Kidney (tissue), 13 donors: ENCODE measurements at regions not wholly inside any gene's neighbourhood (a gene's known extent, or its start where the extent isn't known, plus 50 kb on each side); places are given as distances from the start of the nearest gene placed in this dataset.

ENCODE experiments used
- DNase-seq, 5 donors: peaks; one replicate each; pipeline ENCODE4 v3.0.0-alpha.2; 2013 to 2020
- FAIRE-seq: peaks from 2 replicates; lab custom pipeline; 2012; peaks lifted over from hg19 to GRCh38; lab: Jason Lieb, UNC
- H3K27ac ChIP-seq, 2 donors: one replicate each; pipeline ENCODE4 v1.7.0; 2013; ENCODE audit warnings: low read depth in 2 of 2, low read length in 2 of 2, inconsistent platforms in 1 of 2
- H3K27me3 ChIP-seq: one replicate; pipeline ENCODE4 v1.7.1; 2013; ENCODE audit warnings: low read length, inconsistent platforms; ENCODE audit not compliant: control insufficient read depth, insufficient read depth
- H3K36me3 ChIP-seq, 3 donors: one replicate each; pipeline versions ENCODE4 v1.7.0 to v1.7.1; 2013; ENCODE audit warnings: low read length in 3 of 3, control low read depth in 1 of 3, inconsistent platforms in 1 of 3; ENCODE audit not compliant: insufficient read depth in 3 of 3, control insufficient read depth in 2 of 3
- H3K4me1 ChIP-seq, 3 donors: one replicate each; pipeline versions ENCODE4 v1.7.0 to v1.7.1; 2013; ENCODE audit warnings: low read length in 3 of 3, inconsistent platforms in 1 of 3, low read depth in 1 of 3; ENCODE audit not compliant: control insufficient read depth in 2 of 3, insufficient read depth in 2 of 3
- H3K4me3 ChIP-seq, 3 donors: one replicate each; pipeline versions ENCODE4 v1.7.0 to v1.8.1; 2013; ENCODE audit warnings: low read length in 3 of 3, control low read depth in 1 of 3, inconsistent platforms in 1 of 3
- H3K9ac ChIP-seq, 3 donors: one replicate each; pipeline versions ENCODE4 v1.7.0 to v1.7.1; 2013; ENCODE audit warnings: low read length in 3 of 3, control low read depth in 1 of 3, inconsistent platforms in 1 of 3
- H3K9me3 ChIP-seq, 3 donors: one replicate each; pipeline versions ENCODE4 v1.7.0 to v1.7.1; 2013; ENCODE audit warnings: low read length in 3 of 3, control low read depth in 1 of 3, inconsistent platforms in 1 of 3; ENCODE audit not compliant: control insufficient read depth in 2 of 3, insufficient read depth in 1 of 3
- intact Hi-C: fragments of 100-400 bp; cut with DNase I; formaldehyde crosslinking; loops from one replicate; pipeline ENCODE4 v1.11.1; 2022
- TF ChIP-seq, protein P1 (sequence below): IDR thresholded peaks from 3 replicates; pipeline ENCODE4 v1.5.1; 2012; ENCODE audit warnings: mild to moderate bottlenecking, moderate library complexity, borderline replicate concordance; ENCODE audit not compliant: insufficient read depth; ENCODE audit errors: extremely low read depth
- donor health status: control.
- donor health status: control.
- donor health status: control.
- donor health status: control.
- donor health status: control.
- donor health status: DM: yes; HTN: yes; CAD: no.
- donor health status: Normal renal cell carcinoma (clear cell type).

DNA sequence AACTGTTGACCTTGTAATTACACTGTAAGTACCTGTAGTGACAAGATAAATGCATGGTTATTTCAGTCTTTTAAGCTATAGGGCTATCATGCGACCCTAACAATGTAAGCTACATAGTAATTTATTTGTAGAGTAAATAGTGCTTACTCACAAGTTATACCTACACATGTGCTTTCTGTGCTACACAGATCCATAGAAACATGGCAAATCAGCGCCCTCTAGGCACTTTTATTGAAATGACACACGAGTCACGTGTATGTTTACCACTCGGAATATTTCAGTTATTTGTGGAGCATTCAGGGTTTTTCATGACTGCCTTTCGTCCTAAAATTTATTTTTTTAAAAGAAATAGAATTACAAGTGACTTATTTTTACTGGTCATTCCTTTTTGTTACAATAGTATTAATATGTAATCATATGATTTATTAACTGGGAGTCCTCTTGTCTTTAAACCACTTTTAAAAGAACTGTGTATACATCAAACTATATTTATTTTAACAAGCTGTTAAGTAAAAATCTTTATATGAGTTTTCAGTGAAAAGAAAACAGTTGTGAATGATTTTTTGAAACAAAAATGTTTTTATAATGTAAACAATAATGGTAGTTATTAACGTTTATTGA, 1242.3 kb upstream of the WWC1 start:
- Histone ChIP-seq H3K9me3 (no peaks in the 10 kb centered on the region), H3K27me3 (no peaks in the 10 kb centered on the region), H3K4me1 (no peaks in the 10 kb centered on the region), H3K27ac (no peak overlapping the region), H3K9ac (no peak overlapping the region), H3K4me3 (no peak overlapping the region), H3K36me3 (no peaks in the 10 kb centered on the region)
- intact Hi-C loops: no loop called here
- peak; percentile 15 for FAIRE-seq
- TF ChIP-seq, protein P1, sequence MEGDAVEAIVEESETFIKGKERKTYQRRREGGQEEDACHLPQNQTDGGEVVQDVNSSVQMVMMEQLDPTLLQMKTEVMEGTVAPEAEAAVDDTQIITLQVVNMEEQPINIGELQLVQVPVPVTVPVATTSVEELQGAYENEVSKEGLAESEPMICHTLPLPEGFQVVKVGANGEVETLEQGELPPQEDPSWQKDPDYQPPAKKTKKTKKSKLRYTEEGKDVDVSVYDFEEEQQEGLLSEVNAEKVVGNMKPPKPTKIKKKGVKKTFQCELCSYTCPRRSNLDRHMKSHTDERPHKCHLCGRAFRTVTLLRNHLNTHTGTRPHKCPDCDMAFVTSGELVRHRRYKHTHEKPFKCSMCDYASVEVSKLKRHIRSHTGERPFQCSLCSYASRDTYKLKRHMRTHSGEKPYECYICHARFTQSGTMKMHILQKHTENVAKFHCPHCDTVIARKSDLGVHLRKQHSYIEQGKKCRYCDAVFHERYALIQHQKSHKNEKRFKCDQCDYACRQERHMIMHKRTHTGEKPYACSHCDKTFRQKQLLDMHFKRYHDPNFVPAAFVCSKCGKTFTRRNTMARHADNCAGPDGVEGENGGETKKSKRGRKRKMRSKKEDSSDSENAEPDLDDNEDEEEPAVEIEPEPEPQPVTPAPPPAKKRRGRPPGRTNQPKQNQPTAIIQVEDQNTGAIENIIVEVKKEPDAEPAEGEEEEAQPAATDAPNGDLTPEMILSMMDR: peak; percentile 60
- DNase-seq: peak in 4 of 5 donors; percentile 37 to 77 (median 53)

DNA sequence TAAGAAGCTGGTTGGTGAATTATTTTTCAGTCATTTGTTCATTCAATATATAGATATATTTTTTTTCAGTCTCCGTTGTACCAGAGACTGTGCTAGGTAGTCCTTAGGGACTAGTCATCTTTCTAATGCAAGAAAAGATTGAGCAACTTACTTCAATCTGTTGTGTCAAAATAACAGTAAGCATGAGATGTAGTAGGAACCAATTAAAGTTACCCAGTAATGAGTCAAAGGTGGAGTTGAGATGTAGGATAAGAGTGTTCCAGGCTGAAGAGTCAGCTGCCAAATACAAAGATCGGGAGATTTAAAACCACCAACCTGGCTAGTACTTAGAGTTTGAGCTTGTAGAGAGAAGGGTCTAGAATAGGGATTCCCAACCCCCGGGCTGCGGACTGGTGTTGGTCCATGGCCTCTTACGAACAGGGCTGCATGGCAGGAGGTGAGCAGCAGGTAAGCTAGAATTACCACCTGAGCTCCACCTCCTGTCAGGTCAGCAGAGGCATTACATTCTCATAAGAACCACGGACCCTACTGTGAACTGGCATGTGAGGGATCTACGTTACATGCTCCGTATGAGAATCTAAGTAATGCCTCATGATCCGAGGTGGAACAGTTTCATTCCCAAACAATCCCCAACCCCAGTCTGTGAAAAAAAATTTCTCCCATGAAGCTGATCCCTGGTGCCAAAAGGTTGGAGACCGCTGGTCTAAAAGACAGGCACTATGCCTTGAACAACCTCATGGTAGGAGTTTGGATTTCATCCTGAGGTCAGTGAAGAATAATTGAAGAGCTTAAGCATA, 1241.5 kb upstream of the WWC1 start:
- H3K4me1 ChIP-seq: no peaks in the 10 kb centered on the region
- no peaks in the 10 kb centered on the region for H3K36me3 ChIP-seq
- H3K9me3 ChIP-seq: no peaks in the 10 kb centered on the region
- FAIRE-seq (no peak), DNase-seq (no peak)
- intact Hi-C loops: no loop called here
- no peaks in the 10 kb centered on the region for H3K27me3 ChIP-seq
- no peak overlapping the region for H3K27ac ChIP-seq
- TF ChIP-seq, protein P1: no peak
- H3K9ac ChIP-seq: no peak overlapping the region
- H3K4me3 ChIP-seq: no peak overlapping the region

DNA sequence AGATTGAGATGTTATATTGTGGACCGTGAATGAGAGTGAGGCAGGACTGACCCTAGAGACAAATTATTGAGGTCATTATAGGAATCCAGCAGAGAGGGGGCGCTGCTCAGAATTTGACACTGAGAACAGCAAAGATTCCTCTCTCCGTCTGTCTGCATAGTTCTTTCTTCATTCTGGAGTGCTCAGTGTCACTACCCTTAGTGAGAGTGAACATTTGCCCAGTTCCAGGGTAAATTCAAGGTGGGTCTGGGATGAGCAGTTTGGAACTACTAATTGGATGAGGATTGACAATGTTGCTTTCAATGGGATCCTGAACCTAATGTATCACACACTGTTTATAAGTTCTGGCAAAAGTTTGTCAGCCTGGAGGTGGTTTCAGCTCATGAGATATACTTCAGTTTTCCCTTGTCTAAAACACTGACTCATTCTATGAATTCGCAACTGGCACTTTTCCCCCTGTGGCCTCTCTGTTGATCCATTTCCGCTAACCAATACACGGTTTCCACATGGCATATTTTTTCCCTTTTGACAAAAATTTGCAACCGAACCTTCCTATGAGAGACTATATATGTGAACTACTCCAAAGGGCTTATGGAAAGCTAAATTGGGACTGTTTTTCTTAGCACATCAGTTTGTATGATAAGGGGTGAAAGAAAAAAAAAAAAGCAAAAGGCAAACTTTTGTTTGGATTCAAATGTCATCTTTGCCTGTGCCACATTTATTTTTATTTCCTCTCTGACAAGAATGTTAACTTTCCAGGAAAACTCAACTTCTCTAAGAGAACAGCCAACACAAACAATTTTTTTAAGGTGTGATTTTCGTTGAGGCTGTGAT, 1240.7 kb upstream of the WWC1 start:
- no peaks in the 10 kb centered on the region for H3K4me1 ChIP-seq
- H3K9ac ChIP-seq: no peak overlapping the region
- H3K9me3 ChIP-seq: no peaks in the 10 kb centered on the region
- no peak overlapping the region for H3K4me3 ChIP-seq
- intact Hi-C loops: no loop called here
- no peaks in the 10 kb centered on the region for H3K36me3 ChIP-seq
- no peaks in the 10 kb centered on the region for H3K27me3 ChIP-seq
- H3K27ac ChIP-seq: no peak overlapping the region
- FAIRE-seq: no peak
- TF ChIP-seq, protein P1: no peak
- DNase-seq: no peak
